Neural progenitor cell (in vitro differentiated cells): ENCODE measurements at regions not wholly inside any gene's neighbourhood (a gene's known extent, or its start where the extent isn't known, plus 50 kb on each side); places are given as distances from the start of the nearest gene placed in this dataset.

Experiments used
- DNase-seq: peaks from one replicate; pipeline ENCODE4 v3.0.0-alpha.2; 2016; ENCODE audit warnings: low spot score
- H2AFZ ChIP-seq: fragments of 200-600 bp; sonication (generic); replicated peaks from 2 replicates; pipeline ENCODE4 v1.6.1; 2016; ENCODE audit warnings: antibody characterized with exemption
- H3F3A ChIP-seq: fragments of 200-600 bp; sonication (generic); 2 replicates; pipeline ENCODE4 v1.6.1; 2016; ENCODE audit warnings: antibody characterized with exemption, low read depth
- H3K27ac ChIP-seq: fragments of 200-600 bp; sonication (generic); 2 replicates; pipeline ENCODE4 v1.5.1; 2016; ENCODE audit warnings: mild to moderate bottlenecking
- H3K27me3 ChIP-seq: fragments of 200-600 bp; sonication (generic); 2 replicates; pipeline ENCODE4 v1.6.1; 2016; ENCODE audit warnings: mild to moderate bottlenecking, moderate library complexity
- H3K36me3 ChIP-seq: fragments of 200-600 bp; sonication (generic); 2 replicates; pipeline ENCODE4 v1.5.1; 2016
- H3K4me1 ChIP-seq: fragments of 200-600 bp; sonication (generic); 2 replicates; pipeline ENCODE4 v1.6.1; 2016; ENCODE audit warnings: mixed run types
- H3K4me2 ChIP-seq: fragments of 200-600 bp; sonication (generic); 2 replicates; pipeline ENCODE4 v1.6.1; 2016
- H3K4me3 ChIP-seq: fragments of 200-600 bp; sonication (generic); 2 replicates; pipeline ENCODE4 v1.5.1; 2016
- H3K79me2 ChIP-seq: fragments of 200-600 bp; sonication (generic); 2 replicates; pipeline ENCODE4 v1.6.1; 2016; ENCODE audit warnings: low read depth
- H3K9ac ChIP-seq: fragments of 200-600 bp; sonication (generic); 2 replicates; pipeline ENCODE4 v1.6.1; 2016
- H3K9me3 ChIP-seq: fragments of 200-600 bp; sonication (generic); 2 replicates; pipeline ENCODE4 v1.5.1; 2016; ENCODE audit warnings: low read depth
- H4K20me1 ChIP-seq: fragments of 200-600 bp; sonication (generic); 2 replicates; pipeline ENCODE4 v1.6.1; 2016; ENCODE audit warnings: low read depth
- H3K27ac Mint-ChIP-seq: 3 replicates; pipeline ENCODE4 v1.8.0; 2021; ENCODE audit warnings: mixed read lengths
- H3K27me3 Mint-ChIP-seq: 2 replicates; pipeline ENCODE4 v1.8.0; 2022; ENCODE audit warnings: low read depth, mild to moderate bottlenecking, inconsistent platforms, moderate library complexity, mixed read lengths; ENCODE audit not compliant: insufficient read depth
- H3K36me3 Mint-ChIP-seq: 3 replicates; pipeline ENCODE4 v1.8.0; 2021; ENCODE audit warnings: mixed read lengths
- H3K4me1 Mint-ChIP-seq: 3 replicates; pipeline ENCODE4 v1.8.0; 2021; ENCODE audit warnings: mixed read lengths
- H3K4me3 Mint-ChIP-seq: 3 replicates; pipeline ENCODE4 v1.8.0; 2021; ENCODE audit warnings: mild to moderate bottlenecking, moderate library complexity, mixed read lengths
- H3K9me3 Mint-ChIP-seq: 3 replicates; pipeline ENCODE4 v1.8.0; 2020; ENCODE audit warnings: mixed read lengths
- CTCF ChIP-seq: fragments of 200-600 bp; sonication (generic); IDR thresholded peaks from 2 replicates; pipeline ENCODE4 v1.5.1; 2017; ENCODE audit warnings: antibody characterized with exemption, mild to moderate bottlenecking
- EZH2 ChIP-seq: fragments of 200-600 bp; sonication (generic); IDR thresholded peaks from 2 replicates; pipeline ENCODE4 v1.6.1; 2017; ENCODE audit warnings: antibody characterized with exemption, mild to moderate bottlenecking, moderate library complexity
- EZH2phosphoT487 ChIP-seq: fragments of 200-600 bp; sonication (generic); IDR thresholded peaks from 2 replicates; pipeline ENCODE4 v1.6.1; 2017; ENCODE audit warnings: antibody characterized with exemption

GRCh38 chr7:68917041-68917651 lies 681.1 kb upstream of the AUTS2 start:
- H3K79me2 ChIP-seq = no peaks in the 10 kb centered on the region
- H3K4me3 ChIP-seq = no peak overlapping the region
- H3K36me3 ChIP-seq = no peaks in the 10 kb centered on the region
- Mint-ChIP-seq H3K36me3 (no peaks in the 10 kb centered on the region), H3K4me3 (no peak overlapping the region), H3K27ac (no peak overlapping the region), H3K4me1 (no peaks in the 10 kb centered on the region), H3K9me3 (peaks cover 22% of the 10 kb centered on the region), H3K27me3 (peaks cover 2% of the 10 kb centered on the region)
- no peaks in the 10 kb centered on the region for H3K4me1 ChIP-seq
- H3K27ac ChIP-seq = no peak overlapping the region
- H3K27me3 ChIP-seq = no peaks in the 10 kb centered on the region
- H3K9ac ChIP-seq = no peak overlapping the region
- DNase-seq = no peak
- H3K4me2 ChIP-seq = no peak overlapping the region
- H2AFZ ChIP-seq = no peak overlapping the region
- H3F3A ChIP-seq = no peaks in the 10 kb centered on the region
- H4K20me1 ChIP-seq = no peaks in the 10 kb centered on the region
- no peaks in the 10 kb centered on the region for H3K9me3 ChIP-seq
- TF ChIP-seq EZH2 (no peak), CTCF (no peak), EZH2phosphoT487 (no peak)

GRCh38 chr7:68918621-68919020 lies 679.7 kb upstream of the AUTS2 start:
- peaks cover 2% of the 10 kb centered on the region for H3K27me3 Mint-ChIP-seq
- no peak for DNase-seq
- no peaks in the 10 kb centered on the region for H3K4me1 ChIP-seq
- H3K4me3 Mint-ChIP-seq = no peak overlapping the region
- H3F3A ChIP-seq = no peaks in the 10 kb centered on the region
- no peak overlapping the region for H2AFZ ChIP-seq
- no peak overlapping the region for H3K4me2 ChIP-seq
- H3K36me3 ChIP-seq = no peaks in the 10 kb centered on the region
- no peaks in the 10 kb centered on the region for H4K20me1 ChIP-seq
- no peak overlapping the region for H3K27ac ChIP-seq
- H3K79me2 ChIP-seq = no peaks in the 10 kb centered on the region
- H3K4me3 ChIP-seq = no peak overlapping the region
- TF ChIP-seq EZH2 (no peak), CTCF (no peak), EZH2phosphoT487 (no peak)
- H3K27me3 ChIP-seq = no peaks in the 10 kb centered on the region
- H3K9me3 ChIP-seq = no peaks in the 10 kb centered on the region
- no peaks in the 10 kb centered on the region for H3K4me1 Mint-ChIP-seq
- H3K9ac ChIP-seq = no peak overlapping the region
- peaks cover 25% of the 10 kb centered on the region for H3K9me3 Mint-ChIP-seq
- no peak overlapping the region for H3K27ac Mint-ChIP-seq
- H3K36me3 Mint-ChIP-seq = no peaks in the 10 kb centered on the region

- Histone ChIP-seq H3K4me3 (no peak overlapping the region), H4K20me1 (no peaks in the 10 kb centered on the region), H3K36me3 (no peaks in the 10 kb centered on the region), H3K27me3 (no peaks in the 10 kb centered on the region), H2AFZ (no peak overlapping the region), H3F3A (no peaks in the 10 kb centered on the region), H3K9ac (no peak overlapping the region), H3K9me3 (no peaks in the 10 kb centered on the region), H3K4me1 (no peaks in the 10 kb centered on the region), H3K79me2 (no peaks in the 10 kb centered on the region), H3K27ac (no peak overlapping the region), H3K4me2 (no peak overlapping the region)
- peaks cover 18% of the 10 kb centered on the region for H3K9me3 Mint-ChIP-seq
- TF ChIP-seq EZH2phosphoT487 (no peak), EZH2 (no peak), CTCF (no peak)
- DNase-seq = no peak
- H3K36me3 Mint-ChIP-seq = no peaks in the 10 kb centered on the region
- no peaks in the 10 kb centered on the region for H3K4me1 Mint-ChIP-seq
- no peaks in the 10 kb centered on the region for H3K27me3 Mint-ChIP-seq
- H3K27ac Mint-ChIP-seq = no peak overlapping the region
- no peak overlapping the region for H3K4me3 Mint-ChIP-seq
These were observed 675.4 kb upstream of the AUTS2 start for GRCh38 chr7:68922850-68923249.
